H9 (cell line): ENCODE measurements at regions not wholly inside any gene's neighbourhood (a gene's known extent, or its start where the extent isn't known, plus 50 kb on each side); places are given as distances from the start of the nearest gene placed in this dataset.

Experiments used
- DNase-seq: peaks from one replicate; pipeline ENCODE4 v3.0.0-alpha.2; 2017
- H2AFZ ChIP-seq: one replicate; pipeline ENCODE4 v1.6.1; 2013; ENCODE audit warnings: mild to moderate bottlenecking, low read length, control low read depth, moderate library complexity
- H2AK5ac ChIP-seq: 2 replicates; pipeline ENCODE4 v1.6.1; 2013; ENCODE audit warnings: low read length, control low read depth, mixed read lengths; ENCODE audit not compliant: insufficient read length
- H2BK120ac ChIP-seq: one replicate; pipeline ENCODE4 v1.6.1; 2013; ENCODE audit warnings: low read depth, mild to moderate bottlenecking, low read length, control low read depth, inconsistent platforms; ENCODE audit not compliant: poor library complexity, severe bottlenecking
- H2BK12ac ChIP-seq: 2 replicates; pipeline ENCODE4 v1.6.1; 2013; ENCODE audit warnings: low read length, control low read depth, mixed read lengths, low read depth; ENCODE audit not compliant: insufficient read length
- H2BK15ac ChIP-seq: 2 replicates; pipeline ENCODE4 v1.6.1; 2013; ENCODE audit warnings: low read depth, low read length, control low read depth
- H2BK20ac ChIP-seq: one replicate; pipeline ENCODE4 v1.6.1; 2013; ENCODE audit warnings: low read depth, mild to moderate bottlenecking, low read length, control low read depth, inconsistent platforms; ENCODE audit not compliant: poor library complexity, severe bottlenecking
- H2BK5ac ChIP-seq: 2 replicates; pipeline ENCODE4 v1.6.1; 2013; ENCODE audit warnings: low read length, control low read depth, mixed read lengths; ENCODE audit not compliant: insufficient read length
- H3K14ac ChIP-seq: 2 replicates; pipeline ENCODE4 v1.6.1; 2013; ENCODE audit warnings: low read length, control low read depth; ENCODE audit not compliant: insufficient read depth
- H3K18ac ChIP-seq: 2 replicates; pipeline ENCODE4 v1.6.1; 2013; ENCODE audit warnings: low read depth, mild to moderate bottlenecking, mixed read lengths, low read length, control low read depth; ENCODE audit not compliant: insufficient read length
- H3K23ac ChIP-seq: 2 replicates; pipeline ENCODE4 v1.6.1; 2013; ENCODE audit warnings: low read length, control low read depth, mixed read lengths, low read depth; ENCODE audit not compliant: insufficient read length
- H3K23me2 ChIP-seq: 2 replicates; pipeline ENCODE4 v1.6.1; 2013; ENCODE audit warnings: low read depth, mild to moderate bottlenecking, mixed read lengths, low read length, control low read depth; ENCODE audit not compliant: insufficient read length, poor library complexity, severe bottlenecking
- H3K27ac ChIP-seq: 2 replicates; pipeline ENCODE4 v1.5.1; 2013; ENCODE audit warnings: low read length, control low read depth, mixed read lengths, low read depth; ENCODE audit not compliant: insufficient read length
- H3K27me3 ChIP-seq: 2 replicates; pipeline ENCODE4 v1.6.1; 2013; ENCODE audit warnings: low read length, control low read depth, inconsistent platforms; ENCODE audit not compliant: insufficient read depth
- H3K4ac ChIP-seq: 2 replicates; pipeline ENCODE4 v1.6.1; 2013; ENCODE audit warnings: low read depth, mild to moderate bottlenecking, control low read depth, inconsistent platforms, low read length, moderate library complexity
- H3K4me1 ChIP-seq: 2 replicates; pipeline ENCODE4 v1.6.1; 2013; ENCODE audit warnings: low read length, control low read depth, inconsistent platforms; ENCODE audit not compliant: insufficient read depth
- H3K4me2 ChIP-seq: 2 replicates; pipeline ENCODE4 v1.6.1; 2013; ENCODE audit warnings: low read length, control low read depth, mixed read lengths; ENCODE audit not compliant: insufficient read length, insufficient read depth
- H3K56ac ChIP-seq: 2 replicates; pipeline ENCODE4 v1.6.1; 2013; ENCODE audit warnings: low read depth, mild to moderate bottlenecking, mixed read lengths, low read length, control low read depth; ENCODE audit not compliant: insufficient read length
- H3K79me1 ChIP-seq: 2 replicates; pipeline ENCODE4 v1.6.1; 2013; ENCODE audit warnings: low read depth, mild to moderate bottlenecking, moderate library complexity, low read length, control low read depth, inconsistent platforms; ENCODE audit not compliant: insufficient read depth, poor library complexity, severe bottlenecking
- H3K79me2 ChIP-seq: 2 replicates; pipeline ENCODE4 v1.6.1; 2013; ENCODE audit warnings: low read length, control low read depth, inconsistent platforms; ENCODE audit not compliant: insufficient read depth
- H3K9ac ChIP-seq: 2 replicates; pipeline ENCODE4 v1.6.1; 2013; ENCODE audit warnings: low read length, control low read depth, mixed read lengths; ENCODE audit not compliant: insufficient read length; ENCODE audit errors: extremely low read depth
- H3K9me3 ChIP-seq: one replicate; pipeline ENCODE4 v1.6.1; 2013; ENCODE audit warnings: low read depth, low read length, inconsistent platforms; ENCODE audit not compliant: control insufficient read depth
- H3T11ph ChIP-seq: one replicate; pipeline ENCODE4 v1.6.1; 2013; ENCODE audit warnings: mild to moderate bottlenecking, low read length, control low read depth, inconsistent platforms
- H4K20me1 ChIP-seq: one replicate; pipeline ENCODE4 v1.6.1; 2013; ENCODE audit not compliant: control insufficient read depth, insufficient read length, insufficient read depth
- H4K5ac ChIP-seq: 2 replicates; pipeline ENCODE4 v1.6.1; 2013; ENCODE audit warnings: low read depth, mild to moderate bottlenecking, mixed read lengths, low read length, control low read depth; ENCODE audit not compliant: insufficient read length
- H4K8ac ChIP-seq: replicated peaks from 2 replicates; pipeline ENCODE4 v1.6.1; 2013; ENCODE audit warnings: low read length, control low read depth, mixed read lengths, low read depth; ENCODE audit not compliant: insufficient read length
- H4K91ac ChIP-seq: 2 replicates; pipeline ENCODE4 v1.6.1; 2013; ENCODE audit warnings: low read depth, mild to moderate bottlenecking, moderate library complexity, mixed read lengths, low read length, control low read depth; ENCODE audit not compliant: insufficient read length
- H3K27ac Mint-ChIP-seq, 3 experiments: 2 replicates in 2 of 3; 3 replicates in 1 of 3; pipeline ENCODE4 v1.8.0; 2020 to 2021; ENCODE audit warnings: mixed read lengths in 3 of 3, mild to moderate bottlenecking in 1 of 3, moderate library complexity in 1 of 3
- H3K27me3 Mint-ChIP-seq: 2 replicates; pipeline ENCODE4 v1.8.0; 2021; ENCODE audit warnings: low read depth, mild to moderate bottlenecking, moderate library complexity, mixed read lengths
- H3K36me3 Mint-ChIP-seq, 3 experiments: 2 replicates in 2 of 3; 3 replicates in 1 of 3; pipeline ENCODE4 v1.8.0; 2020 to 2021; ENCODE audit warnings: low read depth in 3 of 3, mixed read lengths in 3 of 3; ENCODE audit not compliant: insufficient read depth in 1 of 3
- H3K4me1 Mint-ChIP-seq, 2 experiments: 2 replicates each; pipeline ENCODE4 v1.8.0; 2020; ENCODE audit warnings: mixed read lengths in 2 of 2
- H3K4me3 Mint-ChIP-seq, 2 experiments: 2 replicates in 1 of 2; 3 replicates in 1 of 2; pipeline ENCODE4 v1.8.0; 2020 to 2021; ENCODE audit warnings: mild to moderate bottlenecking in 2 of 2, mixed read lengths in 2 of 2, moderate library complexity in 1 of 2
- H3K9me3 Mint-ChIP-seq, 2 experiments: 2 replicates in 1 of 2; 3 replicates in 1 of 2; pipeline ENCODE4 v1.8.0; 2020; ENCODE audit warnings: mild to moderate bottlenecking in 2 of 2, mixed read lengths in 2 of 2, moderate library complexity in 1 of 2
- WGBS: extraction: QIAGEN DNeasy Blood & Tissue Kit; methylation state at CpG from one replicate; pipeline ENCODE4 v1.1.7; 2013; ENCODE audit warnings: missing lambda C conversion rate, low lambda C conversion rate, mixed read lengths; ENCODE audit not compliant: insufficient read length; ENCODE audit errors: extremely low coverage; 5-methylcytosine and 5-hydroxymethylcytosine counted together
- TF ChIP-seq, protein P1 (sequence below): fragments of 200-600 bp; sonication (generic); conservative IDR thresholded peaks from 3 replicates; pipeline ENCODE4 v1.8.0; 2021; ENCODE audit warnings: antibody characterized with exemption, mild to moderate bottlenecking

DNA sequence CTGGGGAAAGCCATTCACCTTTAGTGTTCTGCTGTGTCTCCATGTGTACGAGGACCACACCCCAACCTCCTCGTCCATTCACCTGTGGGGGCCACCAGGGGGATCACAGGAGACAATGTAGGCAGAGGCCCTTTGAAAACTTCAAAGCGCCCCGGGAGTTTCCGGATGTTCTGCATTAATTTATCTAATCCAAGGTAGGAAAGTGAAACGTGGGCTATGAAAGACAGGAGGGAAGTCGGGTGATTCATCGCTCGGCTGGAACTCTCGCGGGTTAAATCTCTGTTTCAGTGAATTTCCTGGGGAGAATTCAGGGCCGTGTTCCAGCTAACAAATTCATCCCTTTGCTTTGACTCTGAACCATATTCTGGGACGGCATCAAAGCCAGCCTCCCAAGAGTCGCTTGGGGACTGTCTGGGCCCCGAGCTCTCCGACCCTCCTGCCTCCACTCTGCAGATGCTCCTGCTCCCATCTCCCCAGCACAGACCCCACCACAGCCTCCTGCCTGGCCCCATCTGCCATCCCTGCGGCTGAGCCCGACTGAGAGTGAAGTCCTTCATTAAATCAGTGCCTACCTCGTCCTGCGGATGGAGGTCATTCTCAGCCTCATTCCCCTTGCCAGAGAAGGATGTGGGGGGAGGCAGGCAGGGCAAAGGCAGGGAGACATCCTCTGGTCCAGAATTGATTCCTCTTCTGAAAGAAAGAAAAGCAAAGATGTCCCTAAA lies 114.1 kb upstream of the CARD11 start:
- H3K9ac ChIP-seq, result no peak overlapping the region
- no peaks in the 10 kb centered on the region for H3K9me3 ChIP-seq
- no peak overlapping the region for H3K18ac ChIP-seq
- no peak overlapping the region for H3K14ac ChIP-seq
- no peaks in the 10 kb centered on the region for H4K20me1 ChIP-seq
- no peaks in the 10 kb centered on the region for H3K79me1 ChIP-seq
- H2AK5ac ChIP-seq, result no peak overlapping the region
- no peak overlapping the region for H3K4ac ChIP-seq
- no peak overlapping the region for H3K4me2 ChIP-seq
- no peak overlapping the region for H4K8ac ChIP-seq
- Mint-ChIP-seq H3K27me3 (no peaks in the 10 kb centered on the region), H3K27ac (peak overlapping the region in 2 of 3 experiments; percentile 2 to 49; a peak in 3 of 7 replicates), H3K4me3 (no peak overlapping the region), H3K36me3 (peaks cover 0 to 3% (median 0%) of the 10 kb centered on the region in 3 experiments; a peak in 1 of 7 replicates), H3K9me3 (peaks cover 12 to 15% of the 10 kb centered on the region in 2 experiments), H3K4me1 (peaks cover 11 to 14% of the 10 kb centered on the region in 2 experiments)
- no peak overlapping the region for H3K56ac ChIP-seq
- H3T11ph ChIP-seq, result no peak overlapping the region
- no peaks in the 10 kb centered on the region for H3K4me1 ChIP-seq
- H3K27ac ChIP-seq, result no peak overlapping the region
- H3K79me2 ChIP-seq, result no peaks in the 10 kb centered on the region
- TF ChIP-seq, protein P1, sequence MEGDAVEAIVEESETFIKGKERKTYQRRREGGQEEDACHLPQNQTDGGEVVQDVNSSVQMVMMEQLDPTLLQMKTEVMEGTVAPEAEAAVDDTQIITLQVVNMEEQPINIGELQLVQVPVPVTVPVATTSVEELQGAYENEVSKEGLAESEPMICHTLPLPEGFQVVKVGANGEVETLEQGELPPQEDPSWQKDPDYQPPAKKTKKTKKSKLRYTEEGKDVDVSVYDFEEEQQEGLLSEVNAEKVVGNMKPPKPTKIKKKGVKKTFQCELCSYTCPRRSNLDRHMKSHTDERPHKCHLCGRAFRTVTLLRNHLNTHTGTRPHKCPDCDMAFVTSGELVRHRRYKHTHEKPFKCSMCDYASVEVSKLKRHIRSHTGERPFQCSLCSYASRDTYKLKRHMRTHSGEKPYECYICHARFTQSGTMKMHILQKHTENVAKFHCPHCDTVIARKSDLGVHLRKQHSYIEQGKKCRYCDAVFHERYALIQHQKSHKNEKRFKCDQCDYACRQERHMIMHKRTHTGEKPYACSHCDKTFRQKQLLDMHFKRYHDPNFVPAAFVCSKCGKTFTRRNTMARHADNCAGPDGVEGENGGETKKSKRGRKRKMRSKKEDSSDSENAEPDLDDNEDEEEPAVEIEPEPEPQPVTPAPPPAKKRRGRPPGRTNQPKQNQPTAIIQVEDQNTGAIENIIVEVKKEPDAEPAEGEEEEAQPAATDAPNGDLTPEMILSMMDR, result no peak
- no peak overlapping the region for H2BK20ac ChIP-seq
- no peak overlapping the region for H4K5ac ChIP-seq
- H2BK5ac ChIP-seq, result no peak overlapping the region
- peak overlapping the region; percentile 25 for H2AFZ ChIP-seq
- no peak overlapping the region for H3K23ac ChIP-seq
- H2BK120ac ChIP-seq, result no peak overlapping the region
- no peak overlapping the region for H2BK15ac ChIP-seq
- DNase-seq, result no peak
- no CpG with 5 or more reads among the region's 20 CpGs for WGBS
- H3K23me2 ChIP-seq, result no peaks in the 10 kb centered on the region
- H4K91ac ChIP-seq, result no peak overlapping the region
- H2BK12ac ChIP-seq, result no peak overlapping the region
- H3K27me3 ChIP-seq, result no peaks in the 10 kb centered on the region
